ENCODE measurements at regions not wholly inside any gene's neighbourhood (a gene's known extent, or its start where the extent isn't known, plus 50 kb on each side); places are given as distances from the start of the nearest gene placed in this dataset.

- Histone ChIP-seq H3K9me3 (ENCODE audit: control insufficient read depth, insufficient read depth, low read length) (peaks cover 11% of the 10 kb centered on the region), H3K27ac (ENCODE audit: low read depth, low read length) (no peak overlapping the region), H4K20me1 (ENCODE audit: control insufficient read depth, insufficient read depth, low read depth, low read length) (no peaks in the 10 kb centered on the region), H3K79me2 (ENCODE audit: control insufficient read depth, low read length) (no peaks in the 10 kb centered on the region), H3F3A (ENCODE audit: control insufficient read depth, insufficient read depth) (no peaks in the 10 kb centered on the region), H3K36me3 (ENCODE audit: control insufficient read depth, low read length) (no peaks in the 10 kb centered on the region), H3K4me3 (ENCODE audit: low read length) (no peak overlapping the region), H3K27me3 (ENCODE audit: control insufficient read depth, low read length) (peaks cover 11% of the 10 kb centered on the region; the same call in 1 of the 2 replicates), H3K4me1 (ENCODE audit: control insufficient read depth, low read length) (no peaks in the 10 kb centered on the region), H3K4me2 (ENCODE audit: low read length) (no peak overlapping the region), H3K9me2 (replicated peaks; ENCODE audit: control insufficient read depth, low read length) (no peaks in the 10 kb centered on the region)
- TF ChIP-seq EZH2phosphoT487 (IDR thresholded peaks at IDR 0.05; ENCODE audit: borderline replicate concordance, low read length): no peak
- TF ChIP-seq, protein P1, sequence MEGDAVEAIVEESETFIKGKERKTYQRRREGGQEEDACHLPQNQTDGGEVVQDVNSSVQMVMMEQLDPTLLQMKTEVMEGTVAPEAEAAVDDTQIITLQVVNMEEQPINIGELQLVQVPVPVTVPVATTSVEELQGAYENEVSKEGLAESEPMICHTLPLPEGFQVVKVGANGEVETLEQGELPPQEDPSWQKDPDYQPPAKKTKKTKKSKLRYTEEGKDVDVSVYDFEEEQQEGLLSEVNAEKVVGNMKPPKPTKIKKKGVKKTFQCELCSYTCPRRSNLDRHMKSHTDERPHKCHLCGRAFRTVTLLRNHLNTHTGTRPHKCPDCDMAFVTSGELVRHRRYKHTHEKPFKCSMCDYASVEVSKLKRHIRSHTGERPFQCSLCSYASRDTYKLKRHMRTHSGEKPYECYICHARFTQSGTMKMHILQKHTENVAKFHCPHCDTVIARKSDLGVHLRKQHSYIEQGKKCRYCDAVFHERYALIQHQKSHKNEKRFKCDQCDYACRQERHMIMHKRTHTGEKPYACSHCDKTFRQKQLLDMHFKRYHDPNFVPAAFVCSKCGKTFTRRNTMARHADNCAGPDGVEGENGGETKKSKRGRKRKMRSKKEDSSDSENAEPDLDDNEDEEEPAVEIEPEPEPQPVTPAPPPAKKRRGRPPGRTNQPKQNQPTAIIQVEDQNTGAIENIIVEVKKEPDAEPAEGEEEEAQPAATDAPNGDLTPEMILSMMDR (IDR thresholded peaks at IDR 0.05; ENCODE audit: low read depth, low read length, poor library complexity, severe bottlenecking): no peak
Observed at GRCh38 chr22:49705216-49705971, 122.3 kb downstream of the BRD1 start.

DNA sequence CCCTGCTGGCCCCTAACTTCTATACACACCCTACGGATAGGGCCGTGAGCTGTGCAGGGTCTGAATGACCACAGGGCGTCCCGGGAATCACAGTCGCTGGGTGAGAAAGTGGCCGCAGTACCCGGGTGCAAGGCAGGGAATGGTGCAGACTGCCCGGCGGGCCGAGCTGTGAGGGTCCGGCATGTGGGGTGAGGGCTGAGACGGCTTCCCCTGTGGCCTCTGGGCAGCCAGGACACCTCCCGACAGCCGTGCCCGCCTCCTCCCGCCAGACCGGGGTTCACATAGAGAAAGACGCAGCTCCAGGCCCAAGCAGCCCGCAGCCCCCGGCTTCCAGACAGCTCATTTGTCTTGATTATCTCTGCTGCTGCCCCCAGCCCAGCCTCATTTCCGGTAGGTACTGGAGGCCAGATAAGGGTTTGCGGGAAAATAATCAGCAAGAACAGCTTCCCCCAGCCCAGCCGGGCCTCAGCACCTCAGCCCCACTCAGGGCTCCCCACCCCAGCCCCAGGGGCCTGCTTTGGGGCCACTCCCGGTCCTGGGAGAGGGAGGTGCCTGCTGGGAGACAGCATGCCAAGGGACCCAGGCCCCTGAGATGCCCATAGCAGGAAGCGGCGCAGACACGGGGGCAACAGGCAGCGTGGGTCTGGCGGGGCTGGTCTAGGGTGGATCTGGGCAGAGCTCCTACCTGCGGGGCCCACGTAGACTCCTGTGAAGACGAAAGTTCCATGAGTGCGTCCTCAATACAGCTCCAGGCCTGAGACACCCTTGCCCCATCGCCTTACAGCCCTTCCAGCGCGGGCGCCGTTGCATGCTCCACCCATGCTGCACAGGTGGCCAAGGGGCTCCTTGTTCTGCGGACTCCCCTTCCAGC is 123.1 kb downstream of the BRD1 start:
- TF ChIP-seq EZH2phosphoT487 (IDR thresholded peaks at IDR 0.05; ENCODE audit: borderline replicate concordance, low read length): no peak
- TF ChIP-seq, protein P1 (IDR thresholded peaks at IDR 0.05; ENCODE audit: low read depth, low read length, poor library complexity, severe bottlenecking): no peak

DNA sequence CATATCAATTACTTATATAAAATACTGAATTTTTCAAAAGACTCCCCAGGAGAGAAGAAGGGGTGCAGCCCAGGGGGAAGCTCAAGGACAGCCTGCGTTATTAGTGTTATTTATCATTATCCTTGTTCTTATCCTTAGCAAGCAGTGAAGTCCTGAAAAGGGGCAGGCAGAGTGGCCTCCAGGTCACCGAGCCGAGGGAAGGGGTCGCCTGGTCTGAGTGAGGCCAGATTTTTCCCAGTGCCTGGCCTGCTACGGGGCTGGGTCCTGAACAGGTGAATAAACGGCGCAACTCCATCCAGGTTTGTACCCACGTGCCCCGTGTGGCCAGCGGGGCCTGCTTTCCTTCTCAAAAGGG is 123.7 kb downstream of the BRD1 start:
- Histone ChIP-seq H3K4me2 (ENCODE audit: low read length) (no peak overlapping the region), H3K27me3 (ENCODE audit: control insufficient read depth, low read length) (peaks cover 3% of the 10 kb centered on the region; the same call in 1 of the 2 replicates), H3F3A (ENCODE audit: control insufficient read depth, insufficient read depth) (no peaks in the 10 kb centered on the region), H3K4me3 (ENCODE audit: low read length) (no peak overlapping the region), H3K9me2 (replicated peaks; ENCODE audit: control insufficient read depth, low read length) (no peaks in the 10 kb centered on the region), H3K4me1 (ENCODE audit: control insufficient read depth, low read length) (no peaks in the 10 kb centered on the region), H3K27ac (ENCODE audit: low read depth, low read length) (no peak overlapping the region), H3K9me3 (ENCODE audit: control insufficient read depth, insufficient read depth, low read length) (peaks cover 11% of the 10 kb centered on the region), H4K20me1 (ENCODE audit: control insufficient read depth, insufficient read depth, low read depth, low read length) (no peaks in the 10 kb centered on the region), H3K79me2 (ENCODE audit: control insufficient read depth, low read length) (no peaks in the 10 kb centered on the region), H3K36me3 (ENCODE audit: control insufficient read depth, low read length) (no peaks in the 10 kb centered on the region)
- TF ChIP-seq, protein P1 (IDR thresholded peaks at IDR 0.05; ENCODE audit: low read depth, low read length, poor library complexity, severe bottlenecking): no peak
- TF ChIP-seq EZH2phosphoT487 (IDR thresholded peaks at IDR 0.05; ENCODE audit: borderline replicate concordance, low read length): no peak

More for the DNA sequence above, 123.1 kb downstream of the BRD1 start:
- Histone ChIP-seq H3K9me3 (ENCODE audit: control insufficient read depth, insufficient read depth, low read length) (peaks cover 11% of the 10 kb centered on the region), H3F3A (ENCODE audit: control insufficient read depth, insufficient read depth) (no peaks in the 10 kb centered on the region), H3K4me3 (ENCODE audit: low read length) (no peak overlapping the region), H3K9me2 (replicated peaks; ENCODE audit: control insufficient read depth, low read length) (no peaks in the 10 kb centered on the region), H3K4me1 (ENCODE audit: control insufficient read depth, low read length) (no peaks in the 10 kb centered on the region), H3K79me2 (ENCODE audit: control insufficient read depth, low read length) (no peaks in the 10 kb centered on the region), H3K4me2 (ENCODE audit: low read length) (no peak overlapping the region), H3K27ac (ENCODE audit: low read depth, low read length) (no peak overlapping the region), H3K27me3 (ENCODE audit: control insufficient read depth, low read length) (peaks cover 7% of the 10 kb centered on the region; the same call in 1 of the 2 replicates), H3K36me3 (ENCODE audit: control insufficient read depth, low read length) (no peaks in the 10 kb centered on the region), H4K20me1 (ENCODE audit: control insufficient read depth, insufficient read depth, low read depth, low read length) (no peaks in the 10 kb centered on the region)
